ENCODE measurements at regions not wholly inside any gene's neighbourhood (a gene's known extent, or its start where the extent isn't known, plus 50 kb on each side); places are given as distances from the start of the nearest gene placed in this dataset.
A peak's percentile ranks its signal among the peaks of the same experiment; 100 is the strongest.

GRCh38 chr5:116632890-116633289 lies 58.3 kb upstream of the SEMA6A start (continued):
- TF ChIP-seq PBX3 (IDR thresholded peaks at IDR 0.05; ENCODE audit: insufficient replicate concordance, low read depth, low read length) = peak; percentile 61
- peak; percentile 59; the same call in 1 of the 2 replicates for TF ChIP-seq MLLT1 (IDR thresholded peaks at IDR 0.05)
- no peak for TF ChIP-seq NFIC (IDR thresholded peaks at IDR 0.05; ENCODE audit: low read depth, low read length)
- peak; percentile 51; the same call in 1 of the 2 replicates for TF ChIP-seq NFYB (IDR thresholded peaks at IDR 0.05; ENCODE audit: insufficient read depth, low read depth, low read length)
- TF ChIP-seq NBN (IDR thresholded peaks at IDR 0.05) = 0 out of 2 replicates have a peak, but pooled peaks have one; percentile 35
- no peak for TF ChIP-seq BMI1 (IDR thresholded peaks at IDR 0.05; ENCODE audit: borderline replicate concordance)
- no peak for TF ChIP-seq TCF7 (IDR thresholded peaks at IDR 0.05; ENCODE audit: borderline replicate concordance)
- peak in 1 of 2 experiments; percentile 20; a peak in 1 of 4 replicates for TF ChIP-seq IKZF2 (IDR thresholded peaks at IDR 0.05)
- no peak for TF ChIP-seq POU2F2 (IDR thresholded peaks at IDR 0.05; ENCODE audit: borderline replicate concordance, low read depth, low read length)
- no peak for TF ChIP-seq CHD4 (IDR thresholded peaks at IDR 0.05)
- no peak for TF ChIP-seq POLR2AphosphoS2 (IDR thresholded peaks at IDR 0.05; ENCODE audit: low read depth, low read length)
- no peak for TF ChIP-seq SMAD5 (IDR thresholded peaks at IDR 0.05; ENCODE audit: low read depth)
- TF ChIP-seq MAX (IDR thresholded peaks at IDR 0.05; ENCODE audit: low read depth, low read length) = no peak
- 0 out of 2 replicates have a peak, but pooled peaks have one; percentile 19 for TF ChIP-seq TCF12 (IDR thresholded peaks at IDR 0.05; ENCODE audit: low read depth, low read length)
- TF ChIP-seq ETV6 (conservative IDR thresholded peaks at IDR 0.05 in 1 of 2, IDR thresholded peaks at IDR 0.05 in 1 of 2; ENCODE audit: borderline replicate concordance in 1 of 2, low read depth in 1 of 2) = no peak
- TF ChIP-seq BRCA1 (IDR thresholded peaks at IDR 0.05; ENCODE audit: low read depth, low read length) = no peak
- TF ChIP-seq ZNF274 (IDR thresholded peaks at IDR 0.05; ENCODE audit: insufficient read depth, insufficient read length) = no peak
- TF ChIP-seq RCOR1 (conservative IDR thresholded peaks at IDR 0.05; ENCODE audit: low read depth, low read length) = no peak
- peak; percentile 68 for TF ChIP-seq ZNF687 (IDR thresholded peaks at IDR 0.05)
- TF ChIP-seq PKNOX1 (IDR thresholded peaks at IDR 0.05) = peak; percentile 72
- peak in 1 of 2 experiments; percentile 24; a peak in 1 of 4 replicates for TF ChIP-seq EP300 (IDR thresholded peaks at IDR 0.05; ENCODE audit: borderline replicate concordance in 1 of 2, control insufficient read depth in 1 of 2, low read depth in 2 of 2, low read length in 2 of 2)
- TF ChIP-seq EGR1 (IDR thresholded peaks at IDR 0.05; ENCODE audit: borderline replicate concordance in 1 of 2, low read depth in 2 of 2, low read length in 2 of 2) = no peak
- TF ChIP-seq NR2C2 (IDR thresholded peaks at IDR 0.05; ENCODE audit: borderline replicate concordance, control insufficient read depth, insufficient read length, low read depth) = no peak
- TF ChIP-seq TBL1XR1 (IDR thresholded peaks at IDR 0.05; ENCODE audit: low read depth, low read length) = no peak

Data from GM12878 (cell line).